SIG-M5 (cell line): ENCODE measurements at regions not wholly inside any gene's neighbourhood (a gene's known extent, or its start where the extent isn't known, plus 50 kb on each side); places are given as distances from the start of the nearest gene placed in this dataset.

Experiments
- DNase-seq: peaks from one replicate; lab custom pipeline; 2025; lab: John Stamatoyannopoulos, UW

- no peak for DNase-seq
Measured at GRCh38 chr6:120627612-120628011, 706.7 kb downstream of the TBC1D32 start.

- DNase-seq = no peak
Measured at GRCh38 chr6:120622127-120622631, 712.1 kb downstream of the TBC1D32 start.

- DNase-seq = no peak
Measured at GRCh38 chr6:120620900-120621299, 713.4 kb downstream of the TBC1D32 start.

- no peak for DNase-seq
Measured at GRCh38 chr6:120615238-120615637, 719.0 kb downstream of the TBC1D32 start.

- DNase-seq = no peak
Measured at GRCh38 chr6:120614723-120615122, 719.6 kb downstream of the TBC1D32 start.

- DNase-seq = no peak
Measured at GRCh38 chr6:120608826-120609225, 725.5 kb downstream of the TBC1D32 start.

- DNase-seq = no peak
Measured at GRCh38 chr6:120606743-120607142, 727.5 kb downstream of the TBC1D32 start.

GRCh38 chr6:120604510-120604909 lies 729.8 kb downstream of the TBC1D32 start:
- no peak for DNase-seq

- DNase-seq = no peak
Measured at GRCh38 chr6:120590611-120591010, 743.7 kb downstream of the TBC1D32 start.

GRCh38 chr6:120588424-120588823 lies 745.9 kb downstream of the TBC1D32 start:
- DNase-seq = no peak

- no peak for DNase-seq
Measured at GRCh38 chr6:120587381-120587780, 746.9 kb downstream of the TBC1D32 start.

- no peak for DNase-seq
Measured at GRCh38 chr6:120584111-120584760, 750.0 kb downstream of the TBC1D32 start.

- no peak for DNase-seq
Measured at GRCh38 chr6:120576061-120576460, 758.2 kb downstream of the TBC1D32 start.

- no peak for DNase-seq
Measured at GRCh38 chr6:120569714-120570113, 764.6 kb downstream of the TBC1D32 start.

GRCh38 chr6:120564779-120565178 lies 769.5 kb downstream of the TBC1D32 start:
- no peak for DNase-seq

- no peak for DNase-seq
Measured at GRCh38 chr6:120558294-120558693, 776.0 kb downstream of the TBC1D32 start.

GRCh38 chr6:120557554-120557953 lies 776.7 kb downstream of the TBC1D32 start:
- no peak for DNase-seq

- no peak for DNase-seq
Measured at GRCh38 chr6:120556491-120556890, 777.8 kb downstream of the TBC1D32 start.

GRCh38 chr6:120553353-120553752 lies 780.9 kb downstream of the TBC1D32 start:
- no peak for DNase-seq

- no peak for DNase-seq
Measured at GRCh38 chr6:120545353-120545752, 788.9 kb downstream of the TBC1D32 start.

GRCh38 chr6:120534954-120535353 lies 799.3 kb downstream of the TBC1D32 start:
- DNase-seq = no peak

GRCh38 chr6:120526576-120526975 lies 807.7 kb downstream of the TBC1D32 start:
- no peak for DNase-seq

- DNase-seq = no peak
Measured at GRCh38 chr6:120514544-120514943, 819.7 kb downstream of the TBC1D32 start.

GRCh38 chr6:120511712-120512111 lies 822.6 kb downstream of the TBC1D32 start:
- DNase-seq = no peak
